HG02973 (cell line): ENCODE measurements at regions not wholly inside any gene's neighbourhood (a gene's known extent, or its start where the extent isn't known, plus 50 kb on each side); places are given as distances from the start of the nearest gene placed in this dataset.

ENCODE experiments used
- ATAC-seq: cut with Tn5 transposase; IDR thresholded peaks from one replicate; pipeline ENCODE4 v1.9.1; 2021; ENCODE audit warnings: moderate library complexity; ENCODE audit not compliant: unreplicated experiment

GRCh38 chr7:22962775-22963350, 51.1 kb downstream of the HYCC1 start:
- ATAC-seq = no peak

GRCh38 chr7:22958742-22959141, 55.2 kb downstream of the HYCC1 start:
- no peak for ATAC-seq

GRCh38 chr7:22954251-22954650, 59.7 kb downstream of the HYCC1 start:
- no peak for ATAC-seq

- no peak for ATAC-seq
These were observed 61.5 kb downstream of the HYCC1 start for GRCh38 chr7:22952306-22953015.

GRCh38 chr7:22949944-22950343, 64.0 kb downstream of the HYCC1 start:
- ATAC-seq = no peak

GRCh38 chr7:22949221-22949620, 64.7 kb downstream of the HYCC1 start:
- no peak for ATAC-seq

- no peak for ATAC-seq
These were observed 65.2 kb downstream of the HYCC1 start for GRCh38 chr7:22948770-22949169.

- ATAC-seq = no peak
These were observed 68.3 kb downstream of the HYCC1 start for GRCh38 chr7:22945584-22945983.

GRCh38 chr7:22944510-22944909, 69.4 kb downstream of the HYCC1 start:
- no peak for ATAC-seq

GRCh38 chr7:22944022-22944421, 69.9 kb downstream of the HYCC1 start:
- ATAC-seq = no peak

- ATAC-seq = no peak
These were observed 71.7 kb downstream of the HYCC1 start for GRCh38 chr7:22942191-22942590.

GRCh38 chr7:22939842-22940241, 74.1 kb downstream of the HYCC1 start:
- no peak for ATAC-seq

- ATAC-seq = no peak
These were observed 76.0 kb downstream of the HYCC1 start for GRCh38 chr7:22937946-22938345.

GRCh38 chr7:22936246-22936645, 77.7 kb downstream of the HYCC1 start:
- no peak for ATAC-seq

GRCh38 chr7:22935269-22935668, 78.7 kb downstream of the HYCC1 start:
- no peak for ATAC-seq

GRCh38 chr7:22934473-22935065, 79.4 kb downstream of the HYCC1 start:
- ATAC-seq = no peak

GRCh38 chr7:22934023-22934422, 79.9 kb downstream of the HYCC1 start:
- no peak for ATAC-seq

- no peak for ATAC-seq
These were observed 81.0 kb downstream of the HYCC1 start for GRCh38 chr7:22932896-22933295.

GRCh38 chr7:22931011-22931410, 82.9 kb downstream of the HYCC1 start:
- no peak for ATAC-seq

GRCh38 chr7:22922307-22922706, 91.6 kb downstream of the HYCC1 start:
- ATAC-seq = no peak

- ATAC-seq = no peak
These were observed 92.4 kb downstream of the HYCC1 start for GRCh38 chr7:22921386-22922086.

GRCh38 chr7:22920672-22921071, 93.3 kb downstream of the HYCC1 start:
- ATAC-seq = no peak
